LNCAP (cell line): ENCODE measurements at regions not wholly inside any gene's neighbourhood (a gene's known extent, or its start where the extent isn't known, plus 50 kb on each side); places are given as distances from the start of the nearest gene placed in this dataset.

Experiments
- CTCF ChIP-seq: fragments of 450-650 bp; IDR thresholded peaks from 2 replicates; pipeline ENCODE4 v1.5.1; 2017; ENCODE audit warnings: mild to moderate bottlenecking

GRCh38 chr3:159028706-159029105, 226.9 kb downstream of the MFSD1 start:
- TF ChIP-seq CTCF = no peak

GRCh38 chr3:159029306-159030026, 227.6 kb downstream of the MFSD1 start:
- no peak for TF ChIP-seq CTCF

GRCh38 chr3:159030138-159030670, 228.3 kb downstream of the MFSD1 start:
- TF ChIP-seq CTCF = no peak

GRCh38 chr3:159030886-159031679, 229.2 kb downstream of the MFSD1 start:
- TF ChIP-seq CTCF = no peak

- no peak for TF ChIP-seq CTCF
These were observed 230.5 kb downstream of the MFSD1 start for GRCh38 chr3:159032311-159032710.

- no peak for TF ChIP-seq CTCF
These were observed 236.6 kb downstream of the MFSD1 start for GRCh38 chr3:159038405-159038804.

GRCh38 chr3:159039286-159039685, 237.4 kb downstream of the MFSD1 start:
- no peak for TF ChIP-seq CTCF
